GM10266 (cell line): ENCODE measurements at regions not wholly inside any gene's neighbourhood (a gene's known extent, or its start where the extent isn't known, plus 50 kb on each side); places are given as distances from the start of the nearest gene placed in this dataset.

Source experiments
- DNase-seq: peaks from one replicate; pipeline ENCODE4 v3.0.0; 2012; ENCODE audit errors: extremely low spot score
- CTCF ChIP-seq: IDR thresholded peaks from 2 replicates; pipeline ENCODE4 v1.5.1; 2012; ENCODE audit warnings: mild to moderate bottlenecking, low read depth; ENCODE audit not compliant: control insufficient read depth, insufficient read depth; ENCODE audit errors: missing control alignments

- DNase-seq: no peak
- TF ChIP-seq CTCF: no peak
Observed at GRCh38 chr4:147355847-147356246, 125.0 kb upstream of the EDNRA start.

- DNase-seq: no peak
- TF ChIP-seq CTCF: no peak
Observed at GRCh38 chr4:147360301-147360700, 120.6 kb upstream of the EDNRA start.

GRCh38 chr4:147361726-147362125, 119.2 kb upstream of the EDNRA start:
- no peak for TF ChIP-seq CTCF
- DNase-seq: no peak

- no peak for TF ChIP-seq CTCF
- DNase-seq: no peak
Observed at GRCh38 chr4:147362938-147363337, 118.0 kb upstream of the EDNRA start.

- no peak for TF ChIP-seq CTCF
- no peak for DNase-seq
Observed at GRCh38 chr4:147363514-147363913, 117.4 kb upstream of the EDNRA start.

- no peak for DNase-seq
- no peak for TF ChIP-seq CTCF
Observed at GRCh38 chr4:147365396-147365795, 115.5 kb upstream of the EDNRA start.

GRCh38 chr4:147366164-147366563, 114.7 kb upstream of the EDNRA start:
- DNase-seq: no peak
- TF ChIP-seq CTCF: no peak
